Sciatic nerve (tissue), 2 donors: ENCODE measurements at regions not wholly inside any gene's neighbourhood (a gene's known extent, or its start where the extent isn't known, plus 50 kb on each side); places are given as distances from the start of the nearest gene placed in this dataset.

Experiments
- ATAC-seq: fragments of 200-7000 bp; cut with Tn5 transposase; one replicate; pipeline ENCODE4 v1.9.1; 2020; ENCODE audit warnings: mild to moderate bottlenecking, moderate library complexity
- DNase-seq: peaks from one replicate; pipeline ENCODE4 v3.0.0-alpha.2; 2020; ENCODE audit warnings: low spot score
- intact Hi-C: fragments of 100-400 bp; cut with DNase I; formaldehyde crosslinking; loops from one replicate; pipeline ENCODE4 v1.14.2; 2022
- donor health status: DM: no; HTN: no; CAD: no.
- donor health status: DM: no; HTN: no; CAD: no.

GRCh38 chr20:60835876-60836275 lies 416.2 kb upstream of the CDH4 start:
- ATAC-seq (no peak), DNase-seq (no peak)
- intact Hi-C loops, result no loop called here

GRCh38 chr20:60837173-60837770 lies 414.8 kb upstream of the CDH4 start:
- ATAC-seq (peak; percentile 80), DNase-seq (no peak)
- intact Hi-C loops, result no loop called here

GRCh38 chr20:60838297-60838696 lies 413.8 kb upstream of the CDH4 start:
- ATAC-seq, result no peak
- intact Hi-C loops, result no loop called here
- DNase-seq, result no peak

GRCh38 chr20:60840971-60841370 lies 411.1 kb upstream of the CDH4 start:
- ATAC-seq (no peak), DNase-seq (no peak)
- intact Hi-C loops, result no loop called here

GRCh38 chr20:60845146-60845545 lies 406.9 kb upstream of the CDH4 start:
- intact Hi-C loops, result no loop called here
- ATAC-seq, result no peak
- no peak for DNase-seq

GRCh38 chr20:60851826-60852704 lies 400.0 kb upstream of the CDH4 start:
- ATAC-seq (no peak), DNase-seq (no peak)
- intact Hi-C loops, result no loop called here

GRCh38 chr20:60857708-60858107 lies 394.4 kb upstream of the CDH4 start:
- ATAC-seq (no peak), DNase-seq (no peak)
- intact Hi-C loops, result no loop called here

- intact Hi-C loops, result no loop called here
- DNase-seq (no peak), ATAC-seq (no peak)
Observed at GRCh38 chr20:60862601-60863000, 389.5 kb upstream of the CDH4 start.

- ATAC-seq, result no peak
- DNase-seq, result no peak
- intact Hi-C loops, result no loop called here
Observed at GRCh38 chr20:60863548-60863947, 388.5 kb upstream of the CDH4 start.

GRCh38 chr20:60867589-60867988 lies 384.5 kb upstream of the CDH4 start:
- intact Hi-C loops, result no loop called here
- DNase-seq (no peak), ATAC-seq (no peak)

- ATAC-seq (no peak), DNase-seq (no peak)
- intact Hi-C loops, result no loop called here
Observed at GRCh38 chr20:60868316-60868891, 383.7 kb upstream of the CDH4 start.

GRCh38 chr20:60869087-60869486 lies 383.0 kb upstream of the CDH4 start:
- DNase-seq (no peak), ATAC-seq (no peak)
- intact Hi-C loops, result no loop called here

GRCh38 chr20:60869625-60870024 lies 382.4 kb upstream of the CDH4 start:
- DNase-seq, result no peak
- intact Hi-C loops, result no loop called here
- no peak for ATAC-seq

GRCh38 chr20:60870040-60870439 lies 382.0 kb upstream of the CDH4 start:
- intact Hi-C loops, result no loop called here
- DNase-seq (no peak), ATAC-seq (no peak)

GRCh38 chr20:60872224-60872623 lies 379.8 kb upstream of the CDH4 start:
- intact Hi-C loops, result no loop called here
- ATAC-seq (no peak), DNase-seq (no peak)

GRCh38 chr20:60877071-60877857 lies 374.8 kb upstream of the CDH4 start:
- ATAC-seq (no peak), DNase-seq (no peak)
- intact Hi-C loops, result no loop called here

GRCh38 chr20:60882836-60883235 lies 369.2 kb upstream of the CDH4 start:
- intact Hi-C loops, result no loop called here
- ATAC-seq, result no peak
- DNase-seq, result no peak

- no peak for DNase-seq
- intact Hi-C loops, result no loop called here
- ATAC-seq, result no peak
Observed at GRCh38 chr20:60883496-60883895, 368.6 kb upstream of the CDH4 start.

- intact Hi-C loops, result no loop called here
Observed at GRCh38 chr20:60884277-60884676, 367.8 kb upstream of the CDH4 start.

GRCh38 chr20:60888771-60889170 lies 363.3 kb upstream of the CDH4 start:
- DNase-seq (no peak), ATAC-seq (no peak)
- intact Hi-C loops, result no loop called here

More at GRCh38 chr20:60884277-60884676, 367.8 kb upstream of the CDH4 start:
- no peak for DNase-seq
- no peak for ATAC-seq
